H7 (cell line): ENCODE measurements at regions not wholly inside any gene's neighbourhood (a gene's known extent, or its start where the extent isn't known, plus 50 kb on each side); places are given as distances from the start of the nearest gene placed in this dataset.
A peak's percentile ranks its signal among the peaks of the same experiment; 100 is the strongest.

Experiments
- DNase-seq: peaks from one replicate; pipeline ENCODE4 v3.0.0; 2012
- H3K27me3 ChIP-seq: 2 replicates; pipeline ENCODE4 v1.6.0; 2011; ENCODE audit warnings: mild to moderate bottlenecking, low read length; ENCODE audit not compliant: control insufficient read depth, insufficient read depth
- H3K36me3 ChIP-seq: replicated peaks from 2 replicates; pipeline ENCODE4 v1.5.1; 2011; ENCODE audit warnings: low read length; ENCODE audit not compliant: control insufficient read depth, insufficient read depth
- H3K4me3 ChIP-seq: 2 replicates; pipeline ENCODE4 v1.5.1; 2011; ENCODE audit warnings: low read depth, mild to moderate bottlenecking, control low read depth, low read length, moderate library complexity; ENCODE audit not compliant: insufficient read depth

DNA sequence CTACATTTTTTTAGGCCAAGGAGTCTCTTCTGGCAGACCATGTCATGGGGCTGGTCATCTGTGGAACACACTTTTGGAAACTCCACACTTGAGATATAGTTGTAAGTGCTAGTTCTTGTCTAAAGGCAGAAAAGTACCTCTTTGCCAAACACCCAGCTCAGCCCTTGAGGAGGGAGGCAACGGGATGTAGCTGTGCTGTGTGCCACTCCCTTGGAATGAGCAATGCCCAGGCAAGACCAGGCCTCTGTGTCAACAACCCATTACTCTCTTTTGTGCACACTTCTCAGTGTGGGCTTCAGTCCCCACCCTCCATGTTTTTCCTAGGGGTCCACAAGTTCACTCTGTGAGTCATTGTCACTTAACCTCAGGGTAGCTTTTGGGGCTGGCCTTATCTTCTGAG, 528.3 kb upstream of the CFAP20DC start:
- no peak for DNase-seq
- no peaks in the 10 kb centered on the region for H3K36me3 ChIP-seq
- H3K4me3 ChIP-seq: no peak overlapping the region
- H3K27me3 ChIP-seq: no peaks in the 10 kb centered on the region

DNA sequence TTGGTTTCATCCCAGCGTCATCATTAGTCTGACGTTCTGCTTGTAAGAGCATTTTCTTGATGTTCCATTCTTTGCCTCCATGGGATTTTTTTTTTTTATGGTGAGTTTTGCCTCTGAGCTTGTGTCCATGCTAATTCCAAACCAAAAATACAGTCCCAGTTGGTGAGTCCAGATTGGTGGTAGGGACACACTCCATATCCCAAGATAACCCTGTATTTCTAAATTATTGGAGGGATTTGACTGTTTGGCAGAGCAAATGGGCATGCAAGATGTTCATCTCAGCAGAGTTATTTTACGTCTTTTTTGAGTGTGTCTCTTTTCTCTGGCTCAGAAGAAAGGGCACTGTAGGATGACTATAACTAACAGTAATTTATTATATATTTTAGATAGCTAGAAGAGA, 526.8 kb upstream of the CFAP20DC start:
- no peaks in the 10 kb centered on the region for H3K36me3 ChIP-seq

DNA sequence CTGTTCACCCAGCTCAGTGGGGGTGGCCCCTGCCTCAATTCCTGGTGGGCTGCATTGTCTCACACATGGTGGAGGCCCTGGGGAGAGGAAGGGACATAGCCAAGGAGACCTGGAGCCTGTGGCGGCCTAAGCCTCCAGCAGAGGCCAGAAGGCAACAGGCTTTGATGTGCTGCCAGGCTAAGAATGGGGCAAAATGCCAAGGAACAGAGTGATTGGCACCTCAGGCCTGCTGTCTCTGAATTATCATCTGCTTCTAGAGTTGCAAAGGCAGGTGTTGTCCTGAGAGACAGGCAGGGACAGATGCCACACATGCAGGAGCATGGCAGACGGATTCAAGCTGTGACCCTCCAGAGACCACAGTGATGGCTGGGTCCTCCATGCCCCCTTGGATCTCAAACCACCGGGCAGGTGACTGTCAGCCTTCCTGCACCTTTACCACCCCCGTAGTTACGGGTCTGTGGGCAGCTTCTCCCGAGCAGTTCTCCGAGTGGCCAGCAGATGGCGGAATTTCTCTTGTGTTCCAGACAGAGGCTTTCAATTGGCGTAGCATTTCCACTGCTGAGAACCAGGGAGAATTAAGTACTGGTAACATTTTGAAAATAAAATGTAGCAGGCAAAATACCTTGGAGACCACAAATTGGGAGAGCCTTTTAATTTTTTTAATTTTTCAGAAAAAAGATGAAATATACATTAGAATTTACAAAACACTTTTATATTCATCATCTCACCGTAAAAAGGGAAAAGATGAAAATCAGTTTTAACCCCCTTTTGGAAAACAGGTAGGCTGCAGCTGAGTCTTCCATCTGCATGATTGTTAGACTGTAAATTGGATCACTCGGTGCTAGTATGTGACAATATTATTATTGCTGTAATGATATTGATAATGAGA, 525.5 kb upstream of the CFAP20DC start:
- Histone ChIP-seq H3K4me3 (no peak overlapping the region), H3K36me3 (no peaks in the 10 kb centered on the region), H3K27me3 (no peaks in the 10 kb centered on the region)
- DNase-seq: peak; percentile 80

More for the DNA sequence above, 526.8 kb upstream of the CFAP20DC start:
- Histone ChIP-seq H3K4me3 (no peak overlapping the region), H3K27me3 (no peaks in the 10 kb centered on the region)
- no peak for DNase-seq

DNA sequence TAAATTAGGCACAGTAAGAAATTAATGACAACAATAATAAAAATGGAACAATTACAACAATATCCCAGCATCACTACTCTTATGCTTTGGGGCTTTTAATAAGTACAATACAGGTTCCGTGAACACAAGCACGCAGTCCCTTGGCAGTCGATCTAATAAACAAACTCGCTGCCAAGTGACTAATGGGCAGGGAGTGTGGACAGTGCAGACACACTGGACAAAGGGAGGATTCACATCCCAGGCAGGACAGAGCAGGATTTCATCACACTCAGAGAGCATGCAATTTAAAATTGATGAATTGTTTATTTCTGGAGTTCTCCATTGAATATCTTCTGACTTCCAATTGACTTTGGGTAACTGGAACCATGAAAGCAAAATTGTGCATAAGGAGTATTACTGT, 524.1 kb upstream of the CFAP20DC start:
- Histone ChIP-seq H3K4me3 (no peak overlapping the region), H3K36me3 (no peaks in the 10 kb centered on the region), H3K27me3 (no peaks in the 10 kb centered on the region)
- DNase-seq: no peak

- H3K27me3 ChIP-seq: no peaks in the 10 kb centered on the region
- no peaks in the 10 kb centered on the region for H3K36me3 ChIP-seq
- no peak overlapping the region for H3K4me3 ChIP-seq
- no peak for DNase-seq
These were observed 522.3 kb upstream of the CFAP20DC start for GRCh38 chr3:59572106-59572505.

- no peak for DNase-seq
- H3K27me3 ChIP-seq: no peaks in the 10 kb centered on the region
- H3K36me3 ChIP-seq: no peaks in the 10 kb centered on the region
- no peak overlapping the region for H3K4me3 ChIP-seq
These were observed 521.0 kb upstream of the CFAP20DC start for GRCh38 chr3:59570806-59571205.

- no peaks in the 10 kb centered on the region for H3K27me3 ChIP-seq
- no peaks in the 10 kb centered on the region for H3K36me3 ChIP-seq
- H3K4me3 ChIP-seq: no peak overlapping the region
- no peak for DNase-seq
These were observed 517.8 kb upstream of the CFAP20DC start for GRCh38 chr3:59567661-59568060.

DNA sequence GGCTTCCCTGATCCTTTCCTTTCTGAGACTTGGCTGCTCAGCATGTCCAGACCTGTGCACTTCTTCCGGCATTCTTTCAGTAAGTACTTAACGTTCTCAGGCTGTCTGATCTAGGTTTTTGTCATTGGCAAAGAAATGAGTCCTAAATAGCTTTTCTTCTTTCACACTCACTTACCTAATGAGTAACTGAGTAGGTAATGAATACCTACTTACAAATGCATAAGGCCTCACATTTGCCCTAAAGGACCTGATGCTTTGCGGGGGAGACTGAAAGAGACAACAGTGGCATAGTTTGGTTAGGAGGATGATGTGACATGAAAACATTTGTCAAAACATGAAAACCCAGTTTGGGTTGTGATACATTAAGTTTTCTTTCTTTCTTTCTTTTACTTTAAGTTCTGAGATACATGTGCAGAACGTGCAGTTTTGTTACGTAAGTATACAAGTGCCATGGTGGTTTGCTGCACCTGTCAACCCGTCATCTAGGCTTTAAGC, 516.7 kb upstream of the CFAP20DC start:
- DNase-seq: no peak
- Histone ChIP-seq H3K4me3 (no peak overlapping the region), H3K36me3 (no peaks in the 10 kb centered on the region)

DNA sequence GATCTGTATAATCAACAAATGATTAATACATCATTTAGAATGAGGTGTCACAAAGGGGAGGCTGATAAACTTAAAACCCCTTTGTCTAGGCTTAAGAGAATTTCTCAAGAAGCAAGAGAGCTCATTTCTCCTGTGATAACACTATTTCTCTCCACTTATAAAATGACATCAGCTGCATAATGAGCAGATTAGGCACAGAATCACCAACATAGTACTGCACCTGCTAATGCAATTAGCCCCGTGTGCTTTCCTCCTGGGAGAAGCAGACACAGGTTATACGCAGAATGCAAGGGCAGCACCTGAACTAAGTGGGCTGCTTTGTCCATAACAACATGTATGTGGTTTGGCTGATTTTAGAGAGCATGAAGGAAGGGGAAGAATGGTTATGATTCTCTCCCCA, 515.3 kb upstream of the CFAP20DC start:
- Histone ChIP-seq H3K27me3 (no peaks in the 10 kb centered on the region), H3K36me3 (no peaks in the 10 kb centered on the region), H3K4me3 (no peak overlapping the region)
- DNase-seq: no peak

More for the DNA sequence above, 516.7 kb upstream of the CFAP20DC start:
- H3K27me3 ChIP-seq: no peaks in the 10 kb centered on the region

DNA sequence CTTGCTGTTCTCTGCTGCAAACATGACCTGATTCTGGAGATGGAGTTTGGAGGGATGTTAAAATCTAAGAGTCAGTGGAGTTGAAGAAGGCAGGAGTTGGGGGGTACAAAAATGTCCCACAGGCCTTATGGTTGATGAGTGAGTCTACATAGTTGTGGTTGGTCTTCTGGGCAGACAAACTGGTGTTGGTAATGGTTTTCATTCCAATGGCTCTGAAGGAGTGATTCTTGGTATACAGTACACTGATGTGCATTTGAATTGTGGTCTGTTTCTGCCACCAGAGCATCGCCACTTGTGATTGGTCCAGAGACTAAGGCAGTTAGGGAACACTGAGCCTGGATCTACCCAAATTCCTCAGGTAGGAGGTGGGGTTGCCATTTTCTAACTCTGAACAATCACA, 514.1 kb upstream of the CFAP20DC start:
- DNase-seq: no peak
- H3K36me3 ChIP-seq: no peaks in the 10 kb centered on the region

DNA sequence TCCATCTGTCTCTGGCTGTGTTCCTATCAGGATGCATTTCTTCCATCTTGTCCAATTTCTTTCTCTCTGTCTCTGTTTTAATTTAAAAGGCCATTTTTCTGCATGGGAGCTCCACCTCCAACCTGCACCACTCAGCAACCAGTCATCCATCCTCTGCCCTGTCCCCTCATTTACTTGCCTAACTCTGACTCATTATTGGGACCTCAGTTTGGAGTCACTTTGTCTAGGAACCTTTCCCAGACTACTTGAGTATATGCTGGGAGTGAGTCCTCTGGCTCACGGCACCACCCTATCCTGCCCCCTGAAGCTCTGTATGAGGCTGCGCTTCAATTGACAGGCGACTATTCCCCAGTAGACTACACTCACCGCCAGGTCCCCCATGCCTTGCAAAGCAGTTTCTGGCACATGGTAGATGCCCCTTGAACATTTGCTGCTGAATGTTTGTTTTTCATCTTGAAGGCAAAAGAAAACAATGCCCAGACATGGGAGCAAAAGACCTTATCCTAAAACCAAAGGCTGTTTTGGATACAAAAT, 513.3 kb upstream of the CFAP20DC start:
- no peak for DNase-seq
- no peaks in the 10 kb centered on the region for H3K36me3 ChIP-seq
- no peaks in the 10 kb centered on the region for H3K27me3 ChIP-seq
- no peak overlapping the region for H3K4me3 ChIP-seq

More for the DNA sequence above, 514.1 kb upstream of the CFAP20DC start:
- H3K4me3 ChIP-seq: no peak overlapping the region
- H3K27me3 ChIP-seq: no peaks in the 10 kb centered on the region

DNA sequence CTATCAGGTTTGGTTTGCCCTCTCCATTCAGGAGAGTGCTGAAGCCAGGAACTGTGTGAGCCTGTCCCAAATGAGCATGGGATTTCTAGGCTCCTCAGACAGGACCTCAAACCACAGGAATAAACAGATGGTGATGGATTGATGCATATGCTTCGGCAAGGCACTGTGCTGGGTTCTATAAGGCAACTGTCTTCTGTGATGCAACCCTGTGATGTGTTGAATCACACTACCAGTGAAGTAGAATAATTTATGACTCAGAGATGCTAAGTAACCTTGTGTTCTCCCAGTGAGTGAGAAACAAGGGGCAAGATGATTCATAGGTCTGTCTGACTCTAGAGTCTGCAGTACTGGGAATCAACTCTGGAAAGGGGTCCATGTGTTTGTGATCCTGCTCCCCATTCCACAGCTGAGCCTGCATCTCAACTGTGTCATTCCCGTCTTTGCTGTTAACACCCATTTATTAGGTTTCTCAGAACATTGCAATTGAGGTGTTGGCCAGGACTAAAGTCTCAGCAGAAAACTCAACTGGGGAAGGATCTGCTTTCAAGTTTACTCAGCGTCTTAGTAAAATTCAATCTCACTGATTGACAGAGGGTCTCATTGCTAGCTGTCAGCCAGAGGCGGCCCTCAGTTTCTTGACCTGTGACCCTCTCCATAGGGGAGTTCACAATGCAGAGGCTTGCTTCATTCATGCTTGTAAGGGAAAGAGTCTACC, 510.1 kb upstream of the CFAP20DC start:
- DNase-seq: no peak
- Histone ChIP-seq H3K4me3 (no peak overlapping the region), H3K36me3 (no peaks in the 10 kb centered on the region), H3K27me3 (no peaks in the 10 kb centered on the region)

GRCh38 chr3:59558906-59559720, 509.3 kb upstream of the CFAP20DC start:
- Histone ChIP-seq H3K4me3 (no peak overlapping the region), H3K36me3 (no peaks in the 10 kb centered on the region)

GRCh38 chr3:59555593-59556315, 505.9 kb upstream of the CFAP20DC start:
- H3K27me3 ChIP-seq: no peaks in the 10 kb centered on the region
- no peak for DNase-seq
- H3K36me3 ChIP-seq: no peaks in the 10 kb centered on the region
- H3K4me3 ChIP-seq: no peak overlapping the region

More at GRCh38 chr3:59558906-59559720, 509.3 kb upstream of the CFAP20DC start:
- DNase-seq: no peak
- no peaks in the 10 kb centered on the region for H3K27me3 ChIP-seq
